GM19043 (cell line): ENCODE measurements at regions not wholly inside any gene's neighbourhood (a gene's known extent, or its start where the extent isn't known, plus 50 kb on each side); places are given as distances from the start of the nearest gene placed in this dataset.
"Not testable (repeated sequence)": the region's sequence is repeated elsewhere in the genome, so short reads cannot be mapped to it uniquely, and the experiment has no call there.

Source experiments
- ATAC-seq: cut with Tn5 transposase; IDR thresholded peaks from one replicate; pipeline ENCODE4 v1.9.1; 2021; ENCODE audit warnings: low read depth; ENCODE audit not compliant: unreplicated experiment

DNA sequence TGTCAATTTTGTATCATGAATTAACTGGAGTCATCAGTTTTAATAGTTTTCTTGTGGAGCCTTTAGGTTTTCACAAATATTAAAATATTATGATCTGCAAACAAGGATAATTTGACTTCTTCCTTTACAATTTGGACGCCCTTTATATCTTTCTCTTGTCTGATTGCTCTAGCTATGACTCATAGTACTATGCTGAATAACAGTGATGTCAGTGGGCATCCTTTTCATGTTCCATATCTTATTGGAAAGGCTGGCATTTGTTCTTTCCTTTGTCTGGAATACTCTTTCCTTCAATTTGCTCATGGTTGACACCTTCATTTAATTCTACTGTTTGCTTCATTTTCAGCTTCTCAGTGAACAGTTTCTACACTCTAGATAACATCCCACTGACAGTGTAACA, 1129.3 kb downstream of the SLITRK5 start:
- no peak for ATAC-seq

DNA sequence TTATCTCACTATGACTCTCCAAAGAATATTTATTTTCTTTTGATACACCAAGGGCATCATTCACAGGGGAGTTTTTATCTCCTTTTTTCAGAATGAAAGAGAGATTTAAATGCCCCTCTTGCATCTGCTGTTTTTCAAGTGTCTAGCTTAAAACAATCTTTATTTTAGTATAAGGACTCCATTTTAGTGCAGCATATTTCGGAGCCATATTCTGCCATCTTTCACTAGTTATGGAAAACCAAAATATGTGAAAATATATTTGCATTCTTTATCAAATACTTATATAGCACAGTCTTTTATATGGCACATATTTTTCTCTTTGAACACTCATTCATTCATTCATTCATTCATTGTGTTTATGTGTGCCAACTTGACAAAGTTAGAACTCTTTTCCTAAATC, 1130.2 kb downstream of the SLITRK5 start:
- ATAC-seq: no peak

DNA sequence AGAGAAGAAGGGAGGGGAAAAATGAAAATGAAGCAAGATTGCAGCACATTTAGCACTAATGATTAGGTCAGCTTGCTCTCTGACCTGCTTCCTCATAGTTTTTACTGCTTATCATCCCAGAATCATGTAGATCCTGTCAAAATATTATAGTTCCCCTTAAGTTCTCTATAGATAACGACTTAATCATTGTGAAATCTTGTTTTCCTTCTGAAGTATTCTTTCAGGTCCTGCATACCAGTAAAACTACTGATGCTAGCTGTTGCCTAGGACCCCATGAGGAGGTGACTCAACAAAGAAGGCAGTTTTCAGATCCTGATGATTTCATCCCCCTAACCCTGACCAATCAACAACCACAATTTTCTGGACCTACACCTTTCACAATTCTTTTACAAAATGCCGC, 1131.7 kb downstream of the SLITRK5 start:
- no peak for ATAC-seq

DNA sequence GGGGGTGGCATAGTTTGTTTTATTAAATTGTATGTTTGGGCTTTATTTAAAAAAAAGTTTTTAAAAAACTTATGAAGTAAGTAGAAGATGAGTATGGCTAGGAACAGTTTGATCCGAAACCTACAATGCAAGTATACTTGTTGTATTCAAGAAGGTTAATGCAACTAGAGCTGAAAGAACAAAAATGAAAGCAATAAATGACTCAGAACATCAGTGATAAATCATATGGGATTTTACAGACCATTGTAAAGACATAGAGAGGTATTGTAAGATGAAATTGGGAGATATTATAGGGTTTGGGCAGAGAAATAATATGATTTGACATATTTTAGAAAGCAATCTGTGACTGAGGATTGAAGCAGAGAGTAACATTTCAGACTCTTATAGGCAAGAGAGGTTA, 1135.3 kb downstream of the SLITRK5 start:
- no peak for ATAC-seq

DNA sequence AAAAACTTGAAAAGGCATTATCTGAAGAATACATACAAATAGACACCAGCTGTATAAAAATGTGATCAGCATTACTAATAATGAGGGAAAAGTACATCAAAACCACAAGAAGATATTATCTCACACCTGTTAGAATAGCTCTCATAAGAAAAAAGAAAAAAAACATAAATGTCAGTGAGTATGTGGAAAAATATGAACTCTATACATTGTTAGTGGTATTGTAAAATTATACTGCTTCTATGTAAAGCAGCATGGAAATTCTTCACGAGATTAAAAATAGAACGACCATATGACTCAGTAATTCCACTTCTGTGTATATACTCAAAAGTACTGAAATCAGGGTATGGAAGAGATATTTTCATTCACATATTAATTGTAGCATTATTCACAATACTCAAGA, 1146.4 kb downstream of the SLITRK5 start:
- ATAC-seq: no peak

DNA sequence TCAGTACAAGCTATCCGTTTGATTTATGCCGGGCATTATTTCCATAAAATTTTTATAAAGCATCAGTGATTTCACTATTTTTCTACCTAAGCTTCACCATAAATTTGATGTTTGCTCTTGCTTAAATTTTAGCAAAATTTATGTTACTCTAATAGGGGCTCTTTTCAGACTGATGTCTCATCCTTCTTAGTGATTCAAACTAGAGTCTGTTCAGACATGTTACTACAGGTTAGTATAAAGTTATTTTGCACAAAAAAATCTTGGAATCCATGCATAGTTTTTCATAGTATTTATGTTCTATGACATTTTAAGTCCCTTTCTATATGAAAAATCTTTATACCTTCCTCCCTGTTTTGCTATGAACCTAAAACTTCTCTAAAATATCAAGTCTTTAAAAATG, 1151.9 kb downstream of the SLITRK5 start:
- no peak for ATAC-seq

DNA sequence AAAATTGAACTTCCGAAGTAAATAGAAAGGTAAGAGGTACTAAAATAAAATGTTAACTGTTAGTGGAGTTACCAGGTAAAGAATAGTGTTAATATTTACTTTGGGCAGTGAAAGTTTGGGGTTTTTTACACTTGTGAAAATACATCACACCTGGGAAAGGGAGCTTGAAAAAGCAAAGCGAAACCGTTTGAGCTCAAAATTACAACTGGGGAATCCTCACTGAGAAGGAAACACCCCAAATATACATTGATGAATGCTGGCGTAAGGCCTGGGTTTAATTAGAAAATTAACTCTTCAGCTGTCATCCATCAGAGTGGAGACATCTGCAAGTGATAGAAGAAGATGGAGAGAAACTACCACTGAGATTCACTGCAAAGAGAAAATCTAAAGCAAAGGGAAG, 1153.0 kb downstream of the SLITRK5 start:
- ATAC-seq: no peak

DNA sequence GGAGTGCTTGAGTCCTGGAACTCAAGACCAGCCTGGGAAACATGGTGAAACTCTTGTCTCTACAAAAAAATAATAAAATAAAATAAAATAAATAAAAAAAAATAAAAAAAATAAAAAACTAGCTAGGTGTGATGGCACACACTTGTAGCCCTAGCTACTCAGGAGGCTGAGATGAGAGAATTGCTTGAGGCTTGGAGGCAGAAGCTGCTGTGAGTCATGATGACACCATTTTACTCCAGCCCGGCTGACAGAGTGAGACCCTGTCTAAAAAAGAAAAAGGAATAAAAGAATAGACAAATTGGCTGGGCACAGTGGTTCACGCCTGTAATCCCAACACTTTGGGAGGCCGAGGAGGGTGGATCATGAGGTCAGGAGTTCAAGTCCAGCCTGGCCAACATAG, 1168.9 kb downstream of the SLITRK5 start:
- no peak for ATAC-seq

DNA sequence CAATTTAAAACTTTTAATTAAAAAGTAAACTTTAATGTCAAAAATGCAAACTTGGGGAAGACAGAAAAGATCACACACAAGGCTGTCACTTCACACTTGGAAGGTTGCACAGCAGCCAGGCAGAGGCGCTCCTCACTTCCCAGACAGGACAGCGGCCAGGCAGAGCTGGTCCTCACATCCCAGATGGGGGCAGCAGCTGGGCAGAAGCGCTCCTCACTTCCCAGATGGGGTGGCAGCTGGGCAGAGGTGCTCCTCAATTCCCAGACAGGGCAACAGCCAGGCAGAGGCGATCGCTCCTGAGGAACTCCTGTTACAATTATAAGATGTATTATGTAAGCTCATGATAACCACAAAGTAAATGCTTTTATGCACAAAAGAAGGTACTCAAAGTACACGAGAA, 1181.1 kb downstream of the SLITRK5 start:
- not testable (repeated sequence) for ATAC-seq

DNA sequence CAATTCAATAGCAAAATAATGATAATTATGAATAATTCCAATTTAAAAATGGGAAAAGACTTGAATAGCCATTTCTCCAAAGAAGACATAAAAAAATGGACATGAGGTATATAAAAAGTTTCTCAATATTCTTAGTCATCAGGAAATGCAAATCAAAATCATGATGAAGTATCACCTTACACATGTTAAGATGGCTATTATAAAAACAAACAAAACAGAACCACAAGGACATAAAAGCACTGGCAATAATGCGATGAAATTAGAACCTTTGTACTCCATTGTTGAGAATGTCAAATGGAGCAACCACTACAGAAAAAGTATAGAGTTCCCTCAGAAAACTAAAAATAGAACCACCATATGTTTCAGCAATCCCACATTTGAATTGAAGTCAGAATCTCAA, 1186.1 kb downstream of the SLITRK5 start:
- ATAC-seq: no peak

DNA sequence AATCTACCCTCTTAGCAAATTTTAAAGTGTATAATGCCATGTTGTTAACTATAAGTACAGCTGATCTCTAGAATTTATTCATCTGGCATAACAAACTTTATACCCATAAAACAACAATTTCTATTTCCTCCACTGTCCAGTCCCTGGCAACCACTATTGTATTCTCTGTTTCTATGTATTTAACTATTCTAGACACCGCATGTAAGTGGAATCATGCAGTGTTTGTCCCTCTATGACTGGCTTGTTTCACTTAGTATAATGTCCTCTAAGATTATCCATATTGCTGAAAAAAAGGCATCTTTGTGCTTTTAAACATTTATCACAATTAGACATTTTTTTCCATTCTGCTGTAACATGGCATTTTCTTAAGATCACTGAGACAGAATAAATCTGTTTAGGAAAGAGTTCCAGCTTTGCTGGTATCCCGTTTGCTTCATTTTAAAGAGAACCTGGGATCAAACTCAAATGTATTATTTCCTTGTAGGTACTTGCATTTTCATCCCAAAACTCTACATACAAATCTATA, 1191.0 kb downstream of the SLITRK5 start:
- no peak for ATAC-seq

DNA sequence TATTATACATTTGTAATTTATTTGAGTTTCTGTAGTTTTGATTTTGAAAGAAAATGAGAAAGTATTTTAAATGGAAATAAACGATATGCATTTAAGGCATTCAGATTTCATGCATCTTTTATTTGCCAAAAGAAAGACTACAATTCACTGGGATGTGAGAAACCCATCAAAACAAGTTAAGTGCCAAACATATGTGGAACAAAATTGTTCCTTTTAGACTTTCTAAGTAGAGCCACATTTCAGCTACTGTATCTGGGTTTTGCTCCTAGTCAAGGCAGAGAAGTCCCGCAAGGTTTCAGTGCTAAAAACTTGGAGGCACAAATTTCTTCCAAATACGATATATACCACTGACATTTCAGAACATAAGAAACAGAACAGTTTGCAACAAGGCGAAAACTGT, 1191.9 kb downstream of the SLITRK5 start:
- no peak for ATAC-seq

DNA sequence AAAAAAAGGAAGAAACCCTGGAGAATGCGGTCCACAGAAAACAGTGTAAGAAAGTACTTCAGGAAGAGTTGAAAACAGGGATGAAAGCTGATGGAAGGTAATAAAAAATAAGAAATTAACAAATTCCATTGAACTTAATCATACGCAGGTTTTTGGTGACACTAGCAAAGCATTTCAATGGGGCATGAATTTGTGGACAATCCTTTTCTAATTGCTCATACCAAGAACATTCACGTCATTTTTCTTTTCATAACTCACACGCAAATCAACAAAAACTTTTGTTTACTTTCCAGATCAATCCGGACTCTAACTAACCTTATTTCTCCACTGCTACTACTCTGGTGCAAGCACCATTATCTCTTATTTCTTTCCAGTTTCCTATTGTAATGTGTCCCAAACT, 1195.0 kb downstream of the SLITRK5 start:
- ATAC-seq: no peak

DNA sequence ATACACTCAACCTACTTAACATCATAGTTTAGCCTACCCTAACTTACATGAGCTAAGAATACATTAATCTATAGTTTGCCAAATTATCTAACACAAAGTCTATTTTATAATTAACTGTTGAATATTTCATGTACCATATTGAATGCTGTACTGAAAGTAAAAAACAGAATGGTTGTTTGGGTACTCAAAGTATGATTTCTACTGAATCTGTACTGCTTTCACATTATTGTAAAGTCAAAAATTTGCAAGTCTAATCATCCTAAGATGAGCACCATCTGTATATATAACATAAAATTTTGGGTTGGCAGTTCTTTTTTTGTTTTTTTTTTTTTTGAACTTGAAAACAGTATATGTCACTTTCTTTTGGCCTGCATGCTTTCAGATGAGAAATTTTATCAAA, 1212.6 kb downstream of the SLITRK5 start:
- no peak for ATAC-seq

DNA sequence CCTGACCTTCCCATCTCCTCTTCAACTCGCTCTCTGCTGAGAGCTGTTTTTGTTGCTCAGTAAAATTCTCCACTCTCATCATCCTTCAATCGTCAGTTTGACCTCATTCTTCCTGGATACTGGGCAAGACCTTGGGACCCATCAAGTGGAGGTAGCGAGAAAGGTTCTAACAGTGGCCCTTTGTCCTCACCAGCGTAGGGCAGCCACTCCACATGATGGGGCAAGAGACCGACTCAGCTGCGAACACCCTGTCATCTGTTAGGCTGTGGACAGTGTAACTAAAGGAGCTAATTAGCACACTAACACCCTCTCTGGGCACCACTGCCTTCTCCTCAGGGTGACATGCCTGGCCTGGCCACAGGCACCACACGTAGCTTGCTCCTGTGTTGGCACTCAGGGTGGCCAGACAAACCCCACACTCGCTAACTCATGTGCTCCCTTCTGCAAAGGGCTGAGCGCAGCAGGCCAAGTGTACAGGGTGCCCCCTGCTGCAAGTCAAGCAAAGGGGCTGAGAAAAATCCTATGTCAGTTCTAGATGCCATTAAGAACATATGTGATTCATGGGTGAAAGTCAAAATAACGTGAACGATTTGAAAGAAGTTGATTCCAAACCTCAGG, 1216.0 kb downstream of the SLITRK5 start:
- ATAC-seq: no peak

DNA sequence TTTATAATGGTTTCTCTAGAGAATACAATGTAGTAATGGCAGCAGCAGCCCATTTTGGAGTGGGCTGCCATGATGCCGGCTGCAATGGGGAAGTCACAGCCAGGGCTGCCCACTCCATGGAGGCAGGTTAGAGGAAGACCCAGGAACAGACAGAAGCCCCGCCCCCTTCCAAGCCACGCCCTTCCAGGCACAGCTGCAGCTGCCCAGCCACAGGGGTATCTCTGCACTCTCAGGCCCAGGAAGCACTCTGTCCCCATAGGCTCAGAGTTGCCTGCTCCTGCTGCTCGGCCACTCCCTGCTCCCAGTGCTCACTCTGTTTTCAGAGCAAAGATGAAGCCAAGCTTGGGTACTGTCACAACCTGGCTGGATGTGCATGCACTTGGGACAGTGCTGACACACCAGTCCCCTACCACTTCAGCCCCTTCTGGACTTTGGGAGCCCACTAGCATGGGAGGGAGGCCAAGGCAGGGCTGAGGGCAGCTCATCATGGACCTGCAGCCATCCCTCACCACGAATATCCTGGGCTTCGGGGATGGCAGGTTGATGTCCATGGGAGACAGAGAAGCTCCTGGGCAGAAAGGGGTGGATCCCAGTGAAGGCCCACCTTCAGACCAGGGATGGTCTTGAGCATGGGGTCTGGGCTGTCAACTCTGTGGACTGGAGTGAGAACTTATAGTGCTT, 1224.2 kb downstream of the SLITRK5 start:
- no peak for ATAC-seq

DNA sequence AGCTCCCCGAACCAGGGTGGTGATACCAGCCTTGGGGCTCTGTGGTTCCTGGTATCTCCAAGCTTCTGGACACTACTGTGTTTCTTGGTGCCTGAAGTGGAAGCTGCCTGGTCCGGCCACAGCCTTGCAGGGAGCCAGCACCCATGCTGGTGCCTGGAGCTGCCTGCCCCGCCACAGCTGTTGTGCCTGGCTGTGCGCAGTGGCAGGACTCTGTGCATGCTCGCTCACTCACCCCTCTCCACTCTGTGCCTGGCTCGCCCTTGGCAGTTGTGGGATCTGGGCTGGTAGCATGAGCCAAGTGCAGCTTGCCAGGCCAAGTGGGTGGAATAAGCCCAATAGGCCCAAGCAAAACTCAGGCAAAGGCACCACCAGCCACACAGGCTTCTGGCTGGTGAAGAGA, 1225.3 kb downstream of the SLITRK5 start:
- ATAC-seq: no peak

DNA sequence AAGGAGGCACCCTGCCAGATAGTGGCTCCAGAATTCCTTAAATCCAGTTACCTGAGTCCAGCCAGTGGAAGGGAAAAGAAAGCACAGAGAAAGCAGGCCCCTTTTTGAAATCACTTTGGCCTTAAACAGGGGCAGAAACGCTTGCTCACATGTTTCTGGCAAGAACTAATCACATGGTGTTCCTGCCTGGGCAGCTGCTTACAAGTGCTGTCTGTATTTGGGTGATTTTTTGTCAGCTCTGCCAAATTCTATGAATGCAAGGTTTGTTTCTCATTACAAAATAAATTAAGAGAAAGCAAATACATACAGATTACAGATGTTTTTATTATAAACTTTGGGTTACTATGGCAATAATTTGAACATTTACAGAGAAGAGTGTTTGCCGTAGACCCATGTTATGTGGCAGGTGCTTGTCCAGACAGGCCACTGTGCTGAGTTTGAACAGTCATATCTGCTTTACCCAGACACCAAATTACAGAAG, 1237.8 kb downstream of the SLITRK5 start:
- no peak for ATAC-seq

DNA sequence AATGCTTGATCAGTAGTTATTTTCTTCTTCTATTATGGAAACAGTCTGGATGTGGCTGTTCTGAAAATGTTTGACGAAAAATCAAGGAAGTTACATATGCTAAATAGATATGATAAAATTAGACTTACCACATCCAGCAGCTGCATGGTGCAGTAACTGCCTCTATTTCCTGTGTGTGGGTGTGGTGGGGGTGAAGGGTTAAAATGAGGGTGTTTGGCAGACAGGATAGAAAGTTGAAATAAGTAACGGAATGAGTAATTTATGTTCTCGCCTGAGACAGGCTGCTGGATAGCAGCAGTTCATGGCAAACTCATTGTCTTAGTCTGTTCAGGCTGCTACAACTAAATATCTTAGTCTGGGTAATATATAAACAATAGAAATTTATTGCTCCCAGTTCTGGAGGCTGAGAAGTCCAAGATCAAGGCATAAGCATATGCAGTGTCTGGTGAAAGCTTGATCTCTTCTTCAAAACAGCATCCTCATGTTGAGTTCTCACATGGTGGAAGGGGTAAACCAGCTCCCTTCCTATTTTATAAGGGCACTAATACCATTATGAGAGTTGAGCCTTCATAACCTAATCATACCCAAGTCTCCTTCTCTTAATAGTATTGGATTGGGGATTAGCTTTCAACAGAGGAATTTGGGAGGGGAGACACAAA, 1248.9 kb downstream of the SLITRK5 start:
- peak; percentile 62 for ATAC-seq

DNA sequence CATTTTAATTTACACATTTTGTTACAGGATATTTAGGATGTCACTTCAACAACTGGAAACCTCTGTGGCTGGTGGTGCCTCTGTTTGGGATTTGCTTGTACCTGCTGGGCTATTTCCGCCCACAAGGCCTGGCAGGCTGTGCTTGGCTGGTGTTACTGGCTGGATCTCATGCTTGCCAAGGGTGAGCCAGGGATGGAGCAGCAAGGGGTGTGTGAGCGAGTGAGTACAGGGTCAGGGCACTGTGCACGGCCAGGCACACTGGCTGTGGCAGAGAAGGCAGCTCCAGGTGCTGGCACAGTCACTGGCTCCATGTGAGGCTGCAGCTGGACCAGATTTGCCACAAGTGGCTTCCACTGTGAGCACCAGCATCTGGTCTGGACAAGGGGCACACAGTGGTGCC, 1254.8 kb downstream of the SLITRK5 start:
- ATAC-seq: no peak

DNA sequence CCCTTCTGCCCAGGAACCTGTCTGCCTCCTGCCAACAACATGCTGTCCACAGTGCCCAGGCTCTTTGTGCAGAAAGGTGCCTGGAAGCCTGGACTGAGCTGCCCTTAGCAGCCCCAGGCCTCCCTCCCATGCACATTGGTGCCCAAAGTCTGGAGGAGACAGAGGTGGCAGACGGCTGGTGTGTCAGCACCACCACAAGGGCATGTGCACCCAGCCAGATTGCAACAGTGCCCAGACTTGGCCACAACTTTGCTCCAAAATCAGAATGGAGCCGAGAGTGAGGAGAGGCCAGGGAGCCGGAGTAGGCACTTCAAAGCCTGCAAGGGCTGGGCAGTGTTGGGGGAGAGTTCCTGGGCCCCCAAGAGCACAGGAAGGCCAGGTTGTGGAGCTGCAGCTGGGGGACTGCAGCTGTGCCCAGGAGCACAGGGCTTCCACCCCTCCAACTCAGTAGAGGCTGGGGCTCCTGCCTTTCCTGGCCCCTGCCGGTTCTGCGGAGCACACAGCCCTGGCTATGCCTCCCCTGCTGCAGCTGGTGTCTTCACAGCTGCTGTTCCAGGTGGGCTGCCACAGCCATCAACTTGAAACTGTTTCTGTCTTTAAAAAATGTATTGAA, 1255.8 kb downstream of the SLITRK5 start:
- ATAC-seq: no peak
